GM21576 (cell line): ENCODE measurements at regions not wholly inside any gene's neighbourhood (a gene's known extent, or its start where the extent isn't known, plus 50 kb on each side); places are given as distances from the start of the nearest gene placed in this dataset.

Experiments
- ATAC-seq: cut with Tn5 transposase; IDR thresholded peaks from one replicate; pipeline ENCODE4 v1.9.1; 2021; ENCODE audit warnings: mild to moderate bottlenecking, moderate library complexity; ENCODE audit not compliant: unreplicated experiment

- no peak for ATAC-seq
Measured at GRCh38 chr1:30034627-30035521, 688.5 kb downstream of the MATN1 start.

DNA sequence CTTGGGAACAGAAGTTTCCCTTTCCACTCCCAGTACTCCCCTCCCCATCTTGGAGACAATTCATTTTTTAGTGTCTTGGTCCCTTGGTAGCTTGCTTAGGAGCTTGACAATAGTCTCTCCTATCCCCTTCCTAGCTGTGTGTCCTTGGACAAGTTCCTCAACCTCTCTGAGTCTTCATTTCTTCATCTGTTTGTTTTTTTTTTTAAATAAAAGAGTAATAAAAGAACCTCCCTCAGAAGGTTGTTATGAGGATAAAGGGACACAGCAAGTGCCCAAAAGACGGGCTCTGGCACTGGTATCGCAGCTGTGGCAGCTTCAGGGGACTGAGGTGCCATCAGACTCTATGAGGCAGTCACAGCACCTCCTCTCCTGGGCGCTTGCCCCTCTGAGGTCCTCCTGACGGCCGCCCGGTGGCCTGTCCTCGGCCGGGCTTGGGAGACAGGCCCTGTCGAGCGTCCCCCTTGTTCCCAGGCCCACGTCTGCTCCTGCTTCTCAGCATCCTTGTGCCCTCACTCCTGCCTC, 689.2 kb downstream of the MATN1 start:
- ATAC-seq, result no peak

GRCh38 chr1:30033256-30034104, 689.9 kb downstream of the MATN1 start:
- no peak for ATAC-seq

- no peak for ATAC-seq
Measured at GRCh38 chr1:30032302-30032701, 691.1 kb downstream of the MATN1 start.

DNA sequence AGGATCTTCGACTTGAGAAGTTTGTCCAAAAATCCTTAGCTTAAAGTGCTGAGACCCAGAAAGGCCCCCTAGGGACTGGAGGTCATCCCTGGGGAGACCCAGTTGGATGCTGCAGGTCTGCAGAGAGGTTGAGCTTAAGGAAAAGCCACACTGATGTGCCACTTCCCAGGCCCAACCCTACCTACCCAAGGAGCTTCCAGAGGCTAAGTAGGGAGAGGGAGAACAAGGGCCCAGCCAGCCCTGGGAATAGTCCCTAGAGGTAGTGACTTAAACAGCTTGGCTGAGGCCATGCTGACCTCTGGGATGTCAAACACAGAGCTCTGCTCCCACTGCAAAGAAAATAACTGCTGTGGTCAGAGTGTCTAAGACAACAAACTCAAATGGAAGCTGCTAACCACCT, 693.7 kb downstream of the MATN1 start:
- ATAC-seq, result no peak

GRCh38 chr1:30028939-30029338, 694.4 kb downstream of the MATN1 start:
- no peak for ATAC-seq

DNA sequence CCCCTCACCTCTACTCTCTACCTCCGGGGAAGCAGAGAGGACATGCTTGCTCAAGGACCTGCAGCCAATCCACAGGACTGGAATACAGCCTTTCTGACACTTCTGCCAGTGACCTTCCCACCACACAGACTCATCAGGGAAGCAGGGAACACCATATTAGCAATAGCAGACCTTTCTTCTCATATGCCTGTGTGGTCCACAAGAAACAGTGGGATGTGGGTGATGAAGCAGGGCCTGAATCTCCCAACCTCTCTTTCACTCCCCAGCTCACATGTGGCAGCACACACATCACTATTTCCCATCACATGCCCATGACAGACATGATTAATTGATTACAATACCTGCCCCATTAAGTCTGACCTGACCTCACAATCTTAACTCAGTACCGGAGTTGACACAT, 695.1 kb downstream of the MATN1 start:
- no peak for ATAC-seq

GRCh38 chr1:30027247-30027646, 696.1 kb downstream of the MATN1 start:
- no peak for ATAC-seq

DNA sequence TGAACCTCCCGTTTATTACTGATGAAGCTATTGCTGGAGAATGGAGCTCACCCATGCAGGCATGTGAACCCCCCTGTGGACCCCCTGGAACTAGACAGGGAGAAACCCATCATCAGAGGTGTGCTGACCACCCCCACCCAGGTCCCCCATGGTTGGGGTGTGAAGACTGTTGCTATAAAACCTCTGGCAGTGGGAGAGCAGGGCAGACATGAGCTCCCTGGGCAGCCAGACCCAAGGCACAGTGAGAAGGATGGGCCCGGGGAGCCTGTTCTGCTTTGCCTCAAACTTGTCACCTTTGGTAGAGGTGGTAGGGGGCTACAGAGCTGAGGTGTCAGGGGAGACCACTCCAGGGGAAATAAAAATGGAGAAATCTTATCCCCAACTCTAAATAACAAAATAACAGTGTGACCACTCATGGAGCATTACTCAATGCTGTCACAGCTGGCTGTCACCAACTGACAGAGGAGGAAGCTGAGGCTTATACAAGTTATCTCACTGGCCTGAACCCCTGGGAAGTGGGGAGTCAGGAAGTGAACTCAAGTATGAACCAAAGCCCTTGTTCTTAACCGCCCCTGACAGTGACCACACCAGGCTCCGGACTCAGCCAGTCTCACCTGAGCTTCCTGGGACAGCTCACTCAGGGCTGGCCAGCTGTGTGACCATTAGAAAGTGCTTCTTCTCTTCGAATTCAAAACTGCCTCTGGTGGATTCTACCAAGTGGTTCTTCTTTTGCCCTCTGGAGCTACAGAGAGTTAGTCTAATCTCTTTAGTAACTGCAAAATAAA, 698.8 kb downstream of the MATN1 start:
- no peak for ATAC-seq

DNA sequence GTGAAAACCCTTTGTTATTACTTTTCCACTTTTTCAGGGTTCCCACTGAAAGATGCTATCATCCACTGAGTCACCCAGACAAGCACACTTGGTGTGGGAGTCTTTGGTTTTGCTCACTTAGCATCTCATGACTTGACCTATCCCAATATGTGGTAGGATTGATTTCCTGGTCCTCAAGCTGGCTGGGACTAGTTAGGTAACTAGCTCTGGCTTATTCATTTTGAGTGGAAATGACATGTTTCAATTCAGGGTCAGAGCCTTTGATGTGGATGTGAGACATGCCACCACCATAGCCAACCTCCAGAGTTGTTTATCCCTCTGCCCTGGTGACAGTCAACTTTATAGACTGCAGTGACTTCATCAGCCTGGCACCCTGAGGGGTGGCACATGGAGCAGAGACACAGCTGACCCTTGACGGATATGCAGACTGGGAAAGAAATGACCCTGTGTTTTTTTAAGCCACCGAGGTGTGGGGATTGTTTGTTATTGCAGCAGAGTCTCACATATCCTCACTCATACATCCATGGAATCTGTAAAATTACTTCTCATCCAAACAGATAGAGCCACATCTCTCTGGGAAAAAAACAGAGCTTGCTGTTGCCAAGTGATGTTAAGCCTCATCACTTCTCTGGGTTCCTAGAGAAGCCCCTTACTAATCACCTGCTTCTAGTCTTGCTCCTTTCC, 699.9 kb downstream of the MATN1 start:
- no peak for ATAC-seq

DNA sequence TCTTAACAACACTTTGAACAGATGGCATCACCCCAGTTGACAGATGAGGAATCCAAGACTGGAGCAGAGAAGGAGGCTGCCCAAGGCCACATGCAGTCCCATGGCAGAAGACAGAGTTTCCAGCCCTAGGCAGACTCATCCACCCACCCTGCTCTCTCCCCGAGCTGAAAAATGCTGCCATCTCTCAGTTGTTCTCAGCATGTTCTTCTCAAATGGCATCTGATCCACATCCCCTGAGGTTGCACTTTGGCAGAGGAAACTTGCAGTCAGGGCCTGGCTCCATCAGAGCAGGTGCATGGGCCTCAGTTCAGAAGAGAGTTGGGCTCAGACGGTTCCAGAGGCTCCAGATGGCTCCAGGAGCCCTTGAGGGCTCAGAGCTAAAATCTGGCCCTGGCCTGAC, 709.4 kb downstream of the MATN1 start:
- ATAC-seq, result no peak

- ATAC-seq, result no peak
Measured at GRCh38 chr1:30012455-30013440, 710.6 kb downstream of the MATN1 start.

GRCh38 chr1:30011970-30012369, 711.4 kb downstream of the MATN1 start:
- no peak for ATAC-seq

DNA sequence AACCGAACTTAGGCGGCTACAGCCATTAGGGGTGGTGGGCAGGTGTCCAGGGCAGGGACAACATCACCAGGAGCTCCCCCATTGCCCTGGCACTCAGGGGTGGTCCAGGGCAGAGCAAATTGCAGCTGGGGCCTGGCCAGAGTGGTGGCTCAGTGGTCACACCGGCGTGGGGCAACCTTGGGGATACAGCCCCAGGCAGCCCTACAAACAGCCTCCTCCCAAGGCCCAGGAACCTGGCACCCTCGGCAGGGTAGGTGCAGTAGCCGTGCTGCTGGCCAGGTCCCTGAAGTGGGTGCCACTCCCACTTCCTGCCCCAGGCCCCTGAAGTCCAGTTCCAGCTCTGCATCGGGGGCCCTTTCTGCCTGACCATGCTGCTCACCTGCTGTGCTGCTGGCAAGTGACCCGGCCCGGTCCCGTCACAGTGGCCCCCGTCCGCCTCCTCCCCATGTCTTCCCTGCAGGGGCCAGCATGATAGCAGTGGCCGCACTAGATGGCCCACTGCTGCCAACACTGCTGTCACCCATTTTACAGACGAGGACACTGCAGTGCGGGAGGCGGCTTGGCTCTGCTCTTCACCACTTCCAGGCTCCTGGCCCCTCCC, 712.8 kb downstream of the MATN1 start:
- ATAC-seq, result no peak

DNA sequence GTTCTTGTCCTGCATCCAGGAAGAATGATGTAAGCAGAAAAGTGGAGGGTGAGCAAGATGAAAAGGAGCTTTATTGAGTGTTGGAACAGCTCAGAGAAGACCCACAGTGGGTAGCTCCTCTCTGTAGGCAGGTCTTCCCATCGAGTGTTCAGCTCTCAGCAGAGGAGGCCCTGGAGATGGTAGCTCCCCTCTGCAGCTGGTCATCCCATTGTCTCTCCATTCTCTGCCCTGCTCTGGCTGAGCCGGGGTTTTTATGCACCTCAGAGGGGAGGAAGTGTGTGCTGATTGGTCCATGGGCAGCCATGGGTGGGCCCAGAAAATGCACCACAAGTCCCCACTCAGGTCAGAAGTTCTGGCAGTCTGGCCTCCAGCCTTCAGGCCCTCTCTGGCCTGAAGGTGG, 713.7 kb downstream of the MATN1 start:
- ATAC-seq, result no peak

DNA sequence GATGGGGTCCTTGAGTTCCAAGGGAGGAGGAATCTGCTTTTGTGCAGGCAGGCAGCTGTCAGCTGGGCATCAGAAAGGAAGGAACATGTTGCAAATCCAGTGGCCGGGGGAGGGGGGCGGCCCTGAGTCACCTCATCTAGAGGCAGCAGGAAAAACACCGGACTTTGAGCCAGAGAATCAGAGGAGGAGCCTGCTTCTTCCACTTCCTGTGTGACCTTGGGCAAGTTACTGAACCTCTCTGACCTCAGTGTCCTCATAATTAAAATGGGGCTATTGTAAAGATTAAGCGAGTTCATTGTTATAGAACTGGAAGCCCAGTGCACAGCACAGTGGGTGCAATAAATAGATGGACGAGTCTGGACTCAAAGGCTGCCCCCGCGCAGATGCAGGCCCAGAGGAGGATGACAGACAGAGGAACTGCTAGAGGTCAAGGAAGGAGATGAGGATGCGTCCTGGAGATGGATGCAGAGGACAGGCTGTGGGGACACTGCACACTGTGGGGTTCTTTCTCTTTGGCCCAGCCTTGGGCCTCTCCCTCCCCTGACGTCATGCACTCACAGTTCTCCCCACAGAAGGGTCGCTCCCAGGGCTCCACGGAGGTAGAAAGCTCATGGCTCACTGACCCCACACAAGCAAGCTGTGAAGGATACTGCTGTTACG, 714.3 kb downstream of the MATN1 start:
- no peak for ATAC-seq

DNA sequence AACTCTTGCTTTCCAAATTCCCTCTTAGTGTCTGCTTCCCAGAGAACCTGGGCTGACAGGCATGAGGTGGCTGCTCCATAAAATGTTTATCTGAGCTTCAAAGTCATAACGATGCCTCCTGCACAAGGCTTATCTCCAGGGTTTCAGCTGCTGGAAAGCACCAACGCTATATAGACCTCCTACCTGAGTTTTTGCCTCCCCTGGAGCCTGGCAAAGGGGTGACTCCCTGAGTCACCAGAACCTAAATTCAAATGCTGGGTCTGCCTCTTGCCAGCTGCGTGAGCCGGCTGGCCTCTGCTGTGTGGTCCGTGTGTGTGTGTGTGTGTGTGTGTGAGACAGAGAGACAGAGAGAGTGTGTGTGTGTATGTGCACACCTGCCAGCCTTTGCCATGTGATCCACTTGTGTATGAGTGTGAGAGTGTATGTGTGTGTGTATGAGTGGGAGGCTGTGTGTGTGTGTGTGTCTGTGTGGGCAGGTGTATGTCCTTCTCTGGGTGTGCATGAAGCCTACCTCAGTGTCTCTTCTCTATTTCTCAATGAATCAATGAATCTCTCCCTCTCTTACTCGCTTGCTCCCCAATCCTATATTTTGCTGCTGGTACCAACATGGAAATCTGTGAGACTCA, 714.9 kb downstream of the MATN1 start:
- ATAC-seq, result no peak
